Ureter (tissue), 1 donor: ENCODE measurements at regions not wholly inside any gene's neighbourhood (a gene's known extent, or its start where the extent isn't known, plus 50 kb on each side); places are given as distances from the start of the nearest gene placed in this dataset.
"Not testable (repeated sequence)": the region's sequence is repeated elsewhere in the genome, so short reads cannot be mapped to it uniquely, and the experiment has no call there.

Source experiments
- DNase-seq: peaks from one replicate; pipeline ENCODE4 v3.0.0-alpha.2; 2020; ENCODE audit warnings: low spot score
- donor health status: DM: yes; HTN: yes; CAD: no.

DNA sequence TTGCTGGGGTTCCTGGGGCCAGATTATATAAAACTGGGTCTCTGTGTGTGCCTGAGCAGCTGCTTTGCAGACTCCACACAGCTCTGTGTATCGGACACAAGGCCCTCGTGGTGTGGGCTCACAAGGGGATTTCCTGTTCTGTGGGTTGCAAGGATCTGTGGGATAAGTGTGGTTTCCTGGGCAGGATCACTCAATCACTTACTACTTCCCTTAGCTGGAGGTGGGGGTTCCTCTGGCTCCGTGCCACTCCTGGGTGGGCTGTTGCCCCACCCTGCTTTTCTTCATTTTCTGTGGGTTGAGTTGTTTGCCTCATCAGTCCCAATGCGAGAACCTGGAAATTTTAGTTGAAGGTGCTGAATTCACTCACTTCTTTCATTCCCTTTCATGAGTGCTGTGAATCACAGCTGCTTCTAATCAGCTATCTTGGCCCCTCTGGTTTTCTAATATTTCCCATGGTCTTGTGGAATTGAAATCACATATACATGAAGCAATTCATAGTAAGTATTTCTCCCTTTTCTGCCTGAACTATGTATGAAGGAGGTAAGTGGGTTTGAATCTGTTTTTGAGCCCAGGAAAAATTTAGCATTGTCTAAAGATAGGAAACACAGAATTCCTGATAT is 196.3 kb downstream of the DCDC2C start:
- DNase-seq = no peak

- no peak for DNase-seq
Measured at GRCh38 chr2:3902131-3902530, 198.8 kb downstream of the DCDC2C start.

DNA sequence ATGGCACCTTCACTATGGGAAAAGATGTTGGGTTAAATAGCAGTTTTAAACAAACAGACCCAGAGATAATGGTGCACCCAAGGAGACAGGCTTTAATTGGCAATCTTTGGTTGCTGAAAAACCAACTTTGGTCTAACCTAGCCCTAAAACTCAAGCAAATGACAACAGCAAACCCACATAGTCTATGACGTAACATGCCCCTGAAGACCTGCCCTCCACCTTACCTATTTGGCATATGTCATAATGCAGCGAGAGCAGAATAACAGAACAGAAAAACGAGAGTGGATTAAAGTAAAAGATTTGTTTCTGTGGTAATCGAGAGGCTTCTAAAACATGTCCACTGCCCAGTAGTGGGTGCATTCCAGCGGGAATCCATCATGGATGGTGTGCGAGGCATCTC is 200.7 kb downstream of the DCDC2C start:
- no peak for DNase-seq

GRCh38 chr2:3908498-3908897 is 205.1 kb downstream of the DCDC2C start:
- not testable (repeated sequence) for DNase-seq

- no peak for DNase-seq
Measured at GRCh38 chr2:3911882-3912455, 208.6 kb downstream of the DCDC2C start.

GRCh38 chr2:3913166-3913565 is 209.8 kb downstream of the DCDC2C start:
- no peak for DNase-seq

DNA sequence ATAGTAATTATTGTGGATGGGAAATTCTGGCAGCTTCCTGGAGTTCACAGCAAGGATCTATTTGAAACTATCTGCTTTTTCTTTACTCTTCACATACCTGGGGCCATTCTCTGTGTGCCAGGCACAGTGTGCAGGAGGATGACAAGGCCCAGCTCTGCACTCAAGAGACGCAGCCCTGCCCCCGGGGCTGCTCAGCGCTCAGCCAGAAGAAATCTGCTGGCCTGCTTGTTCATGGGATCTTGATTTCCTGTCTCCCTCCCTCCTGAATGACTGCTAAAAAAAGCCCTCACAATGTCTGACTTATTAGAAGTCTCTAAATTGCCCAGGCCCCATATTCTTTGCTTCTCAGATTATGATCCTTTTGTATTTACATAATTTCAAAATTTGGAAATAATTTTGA is 210.9 kb downstream of the DCDC2C start:
- no peak for DNase-seq

GRCh38 chr2:3927031-3927430 is 223.7 kb downstream of the DCDC2C start:
- DNase-seq = no peak

DNA sequence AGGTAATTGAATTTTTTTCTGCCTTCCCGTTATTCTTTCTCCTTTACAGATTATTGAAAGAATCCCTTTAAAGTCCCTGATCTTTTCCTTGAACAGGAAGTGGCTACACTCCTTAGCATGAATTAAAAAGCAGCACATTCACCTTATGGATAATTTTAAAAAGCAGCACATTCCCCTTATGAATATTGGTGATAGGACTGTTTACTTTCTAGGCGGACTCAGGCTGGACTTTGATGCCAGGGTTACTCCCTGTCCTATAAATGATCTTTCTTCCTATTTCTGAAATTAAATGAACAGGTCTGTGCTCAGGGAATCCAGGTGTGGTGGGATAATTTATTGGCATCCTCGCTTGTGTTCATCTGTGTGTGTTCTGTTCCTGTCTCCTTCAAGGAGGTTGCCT is 226.0 kb downstream of the DCDC2C start:
- no peak for DNase-seq

DNA sequence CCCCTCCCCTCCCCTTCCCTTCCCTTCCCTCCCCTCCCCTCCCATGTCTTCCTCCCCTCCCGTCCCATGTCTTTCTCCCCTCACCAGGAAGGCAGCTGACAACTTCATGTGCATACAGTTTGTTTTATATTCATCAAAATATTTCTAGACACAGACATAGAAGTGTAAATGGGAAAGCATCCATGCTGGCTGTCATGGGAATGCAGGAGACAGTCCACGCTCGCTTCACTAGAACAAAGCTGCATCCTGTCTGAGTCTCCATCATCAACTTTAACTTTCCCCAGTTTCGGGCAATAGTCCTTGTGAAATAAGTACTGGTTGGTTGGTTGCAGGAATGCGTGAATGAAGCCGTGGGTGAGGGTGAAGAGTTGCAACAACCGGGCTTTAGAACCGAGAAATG is 226.9 kb downstream of the DCDC2C start:
- DNase-seq = no peak

DNA sequence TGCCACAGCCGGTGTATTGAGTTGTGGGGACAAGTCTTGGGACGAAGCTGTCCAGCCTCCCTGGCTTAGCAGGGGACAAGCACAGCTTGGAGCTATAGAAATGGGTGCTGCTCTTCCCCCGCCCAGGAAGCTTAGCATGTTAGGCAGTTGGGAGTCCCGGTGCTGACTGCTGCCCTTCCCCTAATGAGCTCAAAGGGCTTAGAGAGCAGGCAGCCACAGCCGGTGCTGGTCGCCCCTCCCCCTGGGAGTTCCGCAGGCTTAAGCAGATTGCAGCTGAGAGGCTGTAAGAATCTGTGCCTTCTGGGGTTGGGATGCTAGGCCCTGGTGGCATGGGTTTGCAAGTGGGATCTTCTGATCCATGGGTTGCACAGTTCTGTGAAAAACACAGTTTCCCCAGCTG is 237.3 kb downstream of the DCDC2C start:
- DNase-seq = no peak

DNA sequence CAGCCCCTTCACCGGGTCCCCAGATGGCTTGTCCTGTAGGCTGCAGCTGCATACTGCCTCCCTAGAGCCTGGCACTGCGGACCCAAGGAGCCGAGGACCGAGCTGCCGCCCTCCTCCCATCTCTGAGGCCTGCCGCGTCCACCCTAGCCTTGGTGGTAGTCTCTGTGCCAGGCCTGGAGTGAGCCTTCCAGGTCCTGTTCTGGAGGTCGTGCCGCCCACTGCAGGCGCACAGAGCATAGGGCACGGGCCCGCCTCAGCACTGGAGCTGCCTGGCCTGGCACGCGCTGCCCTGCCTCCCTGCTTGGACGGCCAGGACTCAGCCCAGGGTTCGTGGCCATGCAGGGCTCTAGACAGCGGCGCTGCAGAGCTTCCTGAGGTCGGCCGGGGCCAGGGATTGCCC is 239.5 kb downstream of the DCDC2C start:
- no peak for DNase-seq

DNA sequence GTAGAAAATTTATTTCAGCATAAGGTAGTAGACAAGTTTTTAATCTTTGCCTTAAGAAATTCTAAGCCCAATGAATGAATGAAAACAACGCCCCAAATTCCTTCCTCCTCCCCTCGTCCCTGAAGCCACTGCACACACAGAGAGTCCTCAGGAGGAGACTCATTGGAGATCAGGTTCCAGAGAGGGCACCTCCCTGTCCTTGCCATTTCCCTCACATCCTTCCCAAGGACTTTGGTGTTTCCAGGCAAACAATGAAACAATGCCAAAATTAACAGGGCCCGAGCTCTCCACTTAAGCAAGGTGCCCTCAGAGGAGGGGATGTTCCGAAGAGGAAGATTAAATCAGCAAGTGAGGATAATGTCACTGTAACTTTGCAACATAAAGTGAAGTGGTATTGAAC is 240.7 kb downstream of the DCDC2C start:
- DNase-seq = no peak

- no peak for DNase-seq
Measured at GRCh38 chr2:3944841-3945240, 241.5 kb downstream of the DCDC2C start.

- no peak for DNase-seq
Measured at GRCh38 chr2:3948191-3948590, 244.8 kb downstream of the DCDC2C start.

DNA sequence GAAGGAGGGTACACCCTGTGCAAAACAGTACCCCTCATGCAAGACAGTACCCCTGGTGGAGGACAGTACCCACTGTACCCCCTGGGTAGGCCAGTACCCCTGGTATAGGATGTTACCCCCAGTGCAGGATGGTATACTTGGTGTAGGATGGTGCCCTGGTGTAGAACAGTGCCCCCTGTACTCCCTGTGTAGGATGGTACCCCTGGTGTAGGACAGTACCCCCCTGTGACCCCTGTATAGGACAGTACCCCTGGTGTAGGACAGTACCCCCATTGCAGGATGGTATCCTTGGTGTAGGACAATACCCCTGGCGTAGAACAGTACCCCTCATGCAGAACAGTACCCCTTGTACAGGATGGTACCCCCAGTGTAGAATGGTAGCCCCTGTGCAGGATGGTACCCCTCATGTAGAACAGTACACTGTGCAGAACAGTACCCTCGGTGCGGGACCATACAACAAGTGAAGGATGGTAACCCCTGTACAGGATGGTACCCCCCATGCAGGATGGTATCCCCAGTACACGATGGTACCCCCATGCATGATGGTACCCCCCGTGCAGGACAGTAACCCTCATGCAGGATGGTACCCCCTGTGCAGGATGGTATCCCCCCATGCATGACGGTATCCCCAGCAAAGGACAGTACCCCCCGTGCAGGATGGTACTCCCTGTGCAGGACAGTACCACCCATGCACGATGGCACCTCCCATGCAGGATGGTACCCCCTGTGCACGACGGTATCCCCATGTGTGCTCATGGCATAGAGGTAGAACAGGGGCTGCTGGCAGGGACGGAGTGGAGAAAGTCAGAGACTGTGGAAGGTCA is 248.0 kb downstream of the DCDC2C start:
- no peak for DNase-seq

DNA sequence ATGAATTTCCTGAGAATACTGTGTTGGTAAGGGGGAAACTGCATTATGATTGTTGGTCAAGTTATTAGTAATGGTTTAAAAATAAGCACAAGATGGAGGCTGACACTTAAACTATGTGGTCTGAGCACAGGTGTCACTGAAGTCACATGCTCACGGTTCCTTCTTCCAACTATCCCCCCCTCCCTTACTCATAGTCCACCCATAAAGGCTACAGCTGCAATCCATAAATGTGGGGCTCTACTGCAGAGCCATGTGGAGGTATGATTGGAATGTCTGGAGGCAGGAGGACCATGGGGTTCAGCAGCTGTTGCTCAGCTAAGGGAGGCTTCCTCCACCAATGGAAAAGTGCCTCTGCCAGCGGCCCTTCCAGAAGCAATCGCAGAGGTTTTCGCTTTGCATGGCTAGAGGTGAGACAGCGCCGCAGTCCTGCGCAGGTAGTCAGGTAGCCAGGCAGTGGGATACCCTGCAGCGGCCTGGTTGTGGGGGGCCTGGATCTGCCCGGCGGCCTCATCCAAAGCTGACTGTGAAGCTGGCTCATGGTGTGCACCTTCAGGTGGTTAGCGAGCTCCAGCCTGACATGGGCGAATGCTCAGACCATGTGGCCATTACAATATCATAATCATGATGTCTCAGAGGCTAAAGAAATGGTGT is 249.6 kb downstream of the DCDC2C start:
- DNase-seq = no peak

- no peak for DNase-seq
Measured at GRCh38 chr2:3954261-3954660, 250.9 kb downstream of the DCDC2C start.

DNA sequence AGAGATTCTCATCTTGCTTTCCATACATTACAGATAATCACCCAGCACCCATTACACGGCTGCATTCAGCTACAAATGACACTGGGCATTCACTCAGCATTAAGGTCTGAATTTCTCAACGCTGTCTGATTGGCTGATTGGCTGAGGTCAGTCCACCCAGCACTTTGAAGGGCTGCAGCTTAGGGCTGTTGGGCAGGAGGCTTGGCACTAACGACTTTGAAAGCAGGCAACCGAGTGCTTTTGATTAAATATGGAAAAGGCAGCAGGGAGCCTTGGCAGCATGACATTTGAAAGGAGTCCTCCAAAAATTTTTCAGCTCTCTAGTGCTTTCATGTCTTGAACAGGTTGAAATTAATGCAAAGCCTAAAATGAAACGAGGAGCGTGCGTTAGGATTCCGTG is 253.0 kb downstream of the DCDC2C start:
- no peak for DNase-seq

- no peak for DNase-seq
Measured at GRCh38 chr2:3956892-3957291, 253.5 kb downstream of the DCDC2C start.

- DNase-seq = no peak
Measured at GRCh38 chr2:3958465-3958864, 255.1 kb downstream of the DCDC2C start.

DNA sequence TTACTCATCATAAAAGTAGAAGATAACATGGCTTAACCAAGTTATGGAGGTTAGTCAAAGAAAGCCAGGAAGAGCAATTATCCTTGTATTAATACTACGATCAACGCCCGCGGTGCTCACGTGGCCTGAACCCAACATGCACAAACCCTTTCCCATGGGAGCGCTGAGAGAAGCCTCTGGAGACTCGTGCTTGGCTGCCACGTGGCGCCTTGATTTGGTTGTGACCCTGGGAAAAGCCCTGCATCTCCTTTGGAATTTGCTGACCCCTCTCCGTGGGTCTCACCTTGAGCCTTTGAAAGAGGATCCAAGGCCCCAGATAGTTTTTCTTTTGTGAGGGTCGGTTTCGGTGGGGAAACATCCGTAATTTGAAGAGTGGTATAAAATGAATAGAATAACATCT is 255.6 kb downstream of the DCDC2C start:
- no peak for DNase-seq

GRCh38 chr2:3959372-3959771 is 256.0 kb downstream of the DCDC2C start:
- no peak for DNase-seq
